ENCODE measurements at regions not wholly inside any gene's neighbourhood (a gene's known extent, or its start where the extent isn't known, plus 50 kb on each side); places are given as distances from the start of the nearest gene placed in this dataset.

DNA sequence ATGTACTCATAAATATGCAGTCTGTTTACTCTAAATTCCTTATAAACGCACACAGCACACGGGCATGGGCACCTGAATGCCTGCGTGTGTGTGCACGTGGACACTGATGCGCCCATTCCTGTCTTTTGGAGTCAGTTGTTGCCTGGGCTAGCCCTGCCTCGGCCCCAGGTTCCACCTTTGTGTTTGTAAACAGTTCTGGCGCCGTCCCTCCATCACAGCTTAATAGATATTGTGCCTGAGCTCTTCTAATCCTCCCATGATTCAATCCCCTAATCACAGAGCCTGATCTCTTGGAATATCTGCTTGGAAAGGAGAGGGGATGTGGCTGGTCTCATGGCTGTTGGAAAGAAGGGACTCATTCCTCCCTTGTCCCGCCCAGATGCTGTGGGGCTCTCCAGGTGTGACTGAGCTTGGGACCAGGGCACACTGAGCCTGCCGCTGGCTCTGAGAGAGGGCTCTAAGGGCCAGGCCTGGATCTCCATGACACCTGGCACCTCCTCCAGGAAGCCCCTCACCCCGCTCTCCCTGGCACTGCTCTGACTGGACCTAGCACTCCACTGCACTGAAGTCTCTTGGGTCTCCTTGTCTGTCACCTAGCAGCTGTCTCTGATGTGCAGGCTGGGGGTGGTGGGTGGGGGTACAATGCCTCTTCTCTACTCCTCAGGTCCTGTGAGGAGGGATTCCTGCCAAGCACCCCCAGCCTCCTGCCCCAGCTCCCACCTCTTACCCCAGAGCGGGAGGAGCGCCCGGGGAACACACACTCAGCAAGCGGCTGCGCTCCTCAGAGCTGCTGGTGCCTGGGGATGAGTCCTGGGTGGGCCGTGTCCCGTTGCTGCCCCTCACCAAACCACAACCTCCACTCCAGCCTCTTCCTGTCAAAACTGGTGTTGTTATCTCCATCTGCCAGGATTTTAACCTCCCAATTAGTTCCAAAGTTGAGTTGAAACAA, 181.3 kb downstream of the INHBB start:
- intact Hi-C loops (cut with micrococcal nuclease; ENCODE audit: unreplicated experiment) (no loop called here), in situ Hi-C loops (cut with MboI) (no loop called here)
- no TSS peak for BruUV-seq (replicated peaks)
- no peaks in the 10 kb centered on the region for H3K4me1 ChIP-seq (ENCODE audit: control insufficient read depth, insufficient read depth, low read length)
- no peaks in the 10 kb centered on the region for H3K79me2 ChIP-seq (ENCODE audit: control insufficient read depth, insufficient read depth, low read length)
- H3K9ac ChIP-seq (ENCODE audit: control insufficient read depth, insufficient read depth, low read length): no peak overlapping the region
- FAIRE-seq: no peak
- H3K4me3 ChIP-seq: no peak overlapping the region
- no peaks in the 10 kb centered on the region for H4K20me1 ChIP-seq (ENCODE audit: control insufficient read depth, insufficient read depth)
- H2AFZ ChIP-seq (ENCODE audit: control insufficient read depth, low read depth, low read length): no peak overlapping the region
- ATAC-seq: no peak
- no peaks in the 10 kb centered on the region for H3K36me3 ChIP-seq (ENCODE audit: control insufficient read depth in 2 of 2, insufficient read depth in 2 of 2, low read length in 1 of 2)
- DNase-seq (ENCODE audit: low read depth, low spot score): no peak
- SMC1A ChIA-PET (ENCODE audit: uncharacterized antibody, unreplicated experiment): no interaction called here
- WGBS (ENCODE audit: insufficient coverage, insufficient replicate concordance, low lambda C conversion rate, missing lambda C conversion rate): 35% methylated on average over 18 of the region's 18 CpGs
- RAD21 ChIA-PET (ENCODE audit: unreplicated experiment): no interaction called here
- no peaks in the 10 kb centered on the region for H3K9me3 ChIP-seq (replicated peaks; ENCODE audit: control insufficient read depth, insufficient read depth, low read length)
- H3K4me2 ChIP-seq (ENCODE audit: control insufficient read depth, insufficient read depth): no peak overlapping the region
- no peak overlapping the region for H3K27ac ChIP-seq (ENCODE audit: control insufficient read depth, insufficient read depth)
- H3K27me3 ChIP-seq (replicated peaks in 1 of 2; ENCODE audit: control insufficient read depth in 2 of 2, insufficient read depth in 2 of 2, low read length in 1 of 2): peaks cover 4 to 9% of the 10 kb centered on the region in 2 experiments; a peak in 2 of 4 replicates
- TF ChIP-seq HDAC2 (IDR thresholded peaks at IDR 0.05) (no peak), CHD4 (IDR thresholded peaks at IDR 0.05) (no peak)
- POLR2A ChIA-PET: no interaction called here
- CTCF ChIA-PET: no interaction called here

DNA sequence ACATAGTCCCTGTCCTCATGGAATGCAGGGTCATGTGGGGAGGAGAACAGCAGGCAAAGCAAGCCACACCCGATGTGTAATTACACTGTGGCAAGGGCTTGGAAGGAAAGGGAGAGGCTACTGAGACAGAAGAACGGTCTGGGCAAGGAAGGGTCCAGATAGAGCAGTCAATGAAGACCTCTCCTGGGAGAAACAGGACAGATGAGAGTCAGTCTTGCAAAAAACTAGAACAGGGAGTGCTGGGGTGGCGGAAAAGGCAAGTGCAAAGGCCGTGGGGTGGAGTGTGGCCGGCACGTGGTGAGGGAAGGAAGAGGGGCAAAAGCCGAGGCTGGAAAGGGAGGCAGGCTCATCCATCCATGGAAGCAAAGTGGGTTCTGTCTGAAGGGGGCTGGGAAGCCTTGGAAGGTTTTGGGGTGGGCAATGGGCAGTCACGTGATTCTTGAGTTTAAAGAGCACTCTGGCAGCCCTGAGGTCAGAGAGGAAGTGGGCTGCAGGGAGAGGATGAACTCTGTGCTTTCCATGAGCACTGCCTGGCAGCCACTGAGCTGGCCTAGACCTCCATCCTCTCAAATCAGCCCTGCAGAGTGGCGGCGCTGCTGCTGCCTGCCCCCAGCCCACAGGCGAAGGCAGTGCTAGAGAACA, 182.2 kb downstream of the INHBB start:
- Histone ChIP-seq H3K4me3 (no peak overlapping the region), H3K79me2 (ENCODE audit: control insufficient read depth, insufficient read depth, low read length) (no peaks in the 10 kb centered on the region), H3K9me3 (replicated peaks; ENCODE audit: control insufficient read depth, insufficient read depth, low read length) (no peaks in the 10 kb centered on the region), H3K36me3 (ENCODE audit: control insufficient read depth in 2 of 2, insufficient read depth in 2 of 2, low read length in 1 of 2) (no peaks in the 10 kb centered on the region), H3K4me1 (ENCODE audit: control insufficient read depth, insufficient read depth, low read length) (no peaks in the 10 kb centered on the region), H4K20me1 (ENCODE audit: control insufficient read depth, insufficient read depth) (no peaks in the 10 kb centered on the region), H3K27ac (ENCODE audit: control insufficient read depth, insufficient read depth) (no peak overlapping the region), H2AFZ (ENCODE audit: control insufficient read depth, low read depth, low read length) (no peak overlapping the region), H3K9ac (ENCODE audit: control insufficient read depth, insufficient read depth, low read length) (no peak overlapping the region), H3K27me3 (replicated peaks in 1 of 2; ENCODE audit: control insufficient read depth in 2 of 2, insufficient read depth in 2 of 2, low read length in 1 of 2) (peaks cover under 1 to 5% of the 10 kb centered on the region in 2 experiments; a peak in 2 of 4 replicates), H3K4me2 (ENCODE audit: control insufficient read depth, insufficient read depth) (no peak overlapping the region)
- no peak for FAIRE-seq
- SMC1A ChIA-PET (ENCODE audit: uncharacterized antibody, unreplicated experiment): no interaction called here
- in situ Hi-C loops (cut with MboI) (no loop called here), intact Hi-C loops (cut with micrococcal nuclease; ENCODE audit: unreplicated experiment) (no loop called here)
- no peak for ATAC-seq
- POLR2A ChIA-PET: no interaction called here
- BruUV-seq (replicated peaks): no TSS peak
- RAD21 ChIA-PET (ENCODE audit: unreplicated experiment): no interaction called here
- WGBS (ENCODE audit: insufficient coverage, insufficient replicate concordance, low lambda C conversion rate, missing lambda C conversion rate): 11% methylated on average over 11 of the region's 11 CpGs
- CTCF ChIA-PET: no interaction called here
- DNase-seq (ENCODE audit: low read depth, low spot score): no peak
- no peak for TF ChIP-seq ZSCAN29 (IDR thresholded peaks at IDR 0.05)
- TF ChIP-seq, protein P1, sequence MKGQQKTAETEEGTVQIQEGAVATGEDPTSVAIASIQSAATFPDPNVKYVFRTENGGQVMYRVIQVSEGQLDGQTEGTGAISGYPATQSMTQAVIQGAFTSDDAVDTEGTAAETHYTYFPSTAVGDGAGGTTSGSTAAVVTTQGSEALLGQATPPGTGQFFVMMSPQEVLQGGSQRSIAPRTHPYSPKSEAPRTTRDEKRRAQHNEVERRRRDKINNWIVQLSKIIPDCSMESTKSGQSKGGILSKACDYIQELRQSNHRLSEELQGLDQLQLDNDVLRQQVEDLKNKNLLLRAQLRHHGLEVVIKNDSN (IDR thresholded peaks at IDR 0.05; ENCODE audit: borderline replicate concordance, extremely low read length, insufficient read depth, low read depth, low read length): no peak
- TF ChIP-seq, protein P2, sequence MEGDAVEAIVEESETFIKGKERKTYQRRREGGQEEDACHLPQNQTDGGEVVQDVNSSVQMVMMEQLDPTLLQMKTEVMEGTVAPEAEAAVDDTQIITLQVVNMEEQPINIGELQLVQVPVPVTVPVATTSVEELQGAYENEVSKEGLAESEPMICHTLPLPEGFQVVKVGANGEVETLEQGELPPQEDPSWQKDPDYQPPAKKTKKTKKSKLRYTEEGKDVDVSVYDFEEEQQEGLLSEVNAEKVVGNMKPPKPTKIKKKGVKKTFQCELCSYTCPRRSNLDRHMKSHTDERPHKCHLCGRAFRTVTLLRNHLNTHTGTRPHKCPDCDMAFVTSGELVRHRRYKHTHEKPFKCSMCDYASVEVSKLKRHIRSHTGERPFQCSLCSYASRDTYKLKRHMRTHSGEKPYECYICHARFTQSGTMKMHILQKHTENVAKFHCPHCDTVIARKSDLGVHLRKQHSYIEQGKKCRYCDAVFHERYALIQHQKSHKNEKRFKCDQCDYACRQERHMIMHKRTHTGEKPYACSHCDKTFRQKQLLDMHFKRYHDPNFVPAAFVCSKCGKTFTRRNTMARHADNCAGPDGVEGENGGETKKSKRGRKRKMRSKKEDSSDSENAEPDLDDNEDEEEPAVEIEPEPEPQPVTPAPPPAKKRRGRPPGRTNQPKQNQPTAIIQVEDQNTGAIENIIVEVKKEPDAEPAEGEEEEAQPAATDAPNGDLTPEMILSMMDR (IDR thresholded peaks at IDR 0.05 in 2 of 3, conservative IDR thresholded peaks at IDR 0.05 in 1 of 3; ENCODE audit: control insufficient read depth in 2 of 3, extremely low read depth in 1 of 3, insufficient read depth in 1 of 3, low read depth in 3 of 3, low read length in 3 of 3): no peak
- no peak for TF ChIP-seq MXI1 (IDR thresholded peaks at IDR 0.05; ENCODE audit: low read depth, low read length)
- no peak for TF ChIP-seq SREBF1 (IDR thresholded peaks at IDR 0.05; ENCODE audit: low read length)
- TF ChIP-seq MTA3 (IDR thresholded peaks at IDR 0.05; ENCODE audit: borderline replicate concordance, low read length): no peak
- TF ChIP-seq RCOR1 (conservative IDR thresholded peaks at IDR 0.05; ENCODE audit: low read depth, low read length): no peak
- no peak for TF ChIP-seq SMAD5 (IDR thresholded peaks at IDR 0.05; ENCODE audit: low read depth)
- TF ChIP-seq YY1 (IDR thresholded peaks at IDR 0.05; ENCODE audit: low read depth, low read length): no peak
- no peak for TF ChIP-seq CHD4 (IDR thresholded peaks at IDR 0.05)
- no peak for TF ChIP-seq SUPT20H (IDR thresholded peaks at IDR 0.05; ENCODE audit: borderline replicate concordance, control insufficient read depth, low read depth, low read length)

Measured in GM12878 (cell line).